ENCODE measurements at regions not wholly inside any gene's neighbourhood (a gene's known extent, or its start where the extent isn't known, plus 50 kb on each side); places are given as distances from the start of the nearest gene placed in this dataset.

DNA sequence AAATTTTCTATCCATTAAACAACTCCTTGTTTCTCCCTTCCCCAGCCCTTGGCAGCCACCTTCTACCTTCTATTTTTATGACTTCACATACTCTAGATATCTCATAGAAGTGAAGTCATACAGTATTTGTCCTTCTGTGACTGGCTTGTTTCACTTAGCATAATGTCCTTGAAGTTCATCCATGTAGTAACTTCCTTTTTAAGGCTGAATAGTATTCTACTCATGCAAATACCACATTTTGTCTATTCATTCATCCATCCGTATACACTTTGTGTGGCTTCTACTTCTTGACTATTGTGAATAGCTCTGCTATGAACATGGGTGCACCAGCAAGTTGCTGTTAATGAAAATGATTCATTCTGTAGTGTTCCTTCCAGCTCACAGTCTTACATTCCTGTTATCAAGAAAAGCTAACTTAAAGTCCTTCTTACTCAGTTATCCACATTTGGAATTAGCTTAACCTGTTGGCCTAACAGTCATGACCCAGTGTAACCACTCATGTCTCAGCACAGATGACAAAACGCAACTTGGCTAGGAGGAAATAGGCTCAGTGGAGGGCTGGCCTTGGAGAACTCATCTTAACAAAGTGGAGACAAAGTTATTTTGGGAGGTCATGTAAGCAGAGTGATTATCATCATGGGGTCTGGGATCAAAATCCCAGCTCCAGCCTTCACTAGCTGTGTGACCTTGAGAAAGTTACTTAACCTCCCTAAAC, 129.7 kb upstream of the MAP3K1 start:
- Histone ChIP-seq H3K4me3 (ENCODE audit: low read depth, low read length) (no peak overlapping the region), H3K9ac (ENCODE audit: low read length) (no peak overlapping the region)

DNA sequence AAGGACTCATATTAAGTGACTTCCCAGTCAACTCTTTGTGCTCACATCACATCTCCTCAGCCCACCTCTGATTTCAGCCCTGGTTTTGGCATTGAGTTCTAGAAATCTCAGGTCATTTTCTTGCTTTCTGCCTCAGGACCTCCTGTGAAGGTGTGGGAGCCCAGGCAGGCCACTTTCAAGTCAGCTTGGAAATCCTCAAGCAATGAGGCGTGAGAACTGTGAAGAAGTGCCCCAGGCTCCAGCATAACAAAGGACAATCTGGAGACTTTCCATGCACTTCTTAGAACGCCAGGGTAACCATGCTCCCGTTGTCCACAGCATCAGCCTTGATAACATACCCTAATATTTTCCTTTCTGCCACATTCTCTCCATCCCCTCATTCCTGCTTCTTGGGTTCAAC, 131.2 kb upstream of the MAP3K1 start:
- Histone ChIP-seq H3K36me3 (ENCODE audit: control insufficient read depth, insufficient read depth, low read length) (no peaks in the 10 kb centered on the region), H3K4me1 (ENCODE audit: control insufficient read depth, insufficient read depth, low read length) (0 out of 2 replicates have a peak, but pooled peaks cover 3% of the 10 kb centered on the region), H3K27ac (ENCODE audit: low read depth, low read length) (no peak overlapping the region), H3K9me3 (ENCODE audit: control insufficient read depth, insufficient read depth, low read depth, low read length) (0 out of 2 replicates have a peak, but pooled peaks cover 2% of the 10 kb centered on the region), H3K9ac (ENCODE audit: low read length) (no peak overlapping the region), H3K4me3 (ENCODE audit: low read depth, low read length) (no peak overlapping the region), H3K27me3 (ENCODE audit: control insufficient read depth, insufficient read depth, low read length) (no peaks in the 10 kb centered on the region)

More for the DNA sequence above, 129.7 kb upstream of the MAP3K1 start:
- Histone ChIP-seq H3K27me3 (ENCODE audit: control insufficient read depth, insufficient read depth, low read length) (no peaks in the 10 kb centered on the region), H3K27ac (ENCODE audit: low read depth, low read length) (no peak overlapping the region), H3K9me3 (ENCODE audit: control insufficient read depth, insufficient read depth, low read depth, low read length) (0 out of 2 replicates have a peak, but pooled peaks cover under 1% of the 10 kb centered on the region), H3K36me3 (ENCODE audit: control insufficient read depth, insufficient read depth, low read length) (no peaks in the 10 kb centered on the region), H3K4me1 (ENCODE audit: control insufficient read depth, insufficient read depth, low read length) (0 out of 2 replicates have a peak, but pooled peaks cover 3% of the 10 kb centered on the region)

DNA sequence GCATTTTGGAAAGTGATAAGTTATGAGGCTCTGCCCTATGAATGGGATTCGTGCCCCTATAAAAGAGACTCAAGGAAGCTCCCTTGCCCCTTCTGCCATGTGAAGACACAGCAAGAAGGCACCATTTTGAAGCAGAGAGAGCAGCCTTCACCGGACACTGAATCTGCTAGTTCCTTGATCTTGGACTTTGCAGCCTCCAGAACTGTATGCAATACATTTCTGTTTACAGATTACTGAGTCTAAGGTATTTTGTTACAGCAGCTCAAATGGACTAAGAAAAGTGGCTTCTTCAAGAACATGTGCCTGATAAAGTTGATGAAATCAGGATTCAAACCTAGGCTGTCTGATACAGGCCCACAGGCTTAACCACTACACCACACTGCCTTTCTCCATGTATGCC, 131.6 kb upstream of the MAP3K1 start:
- no peak overlapping the region for H3K9ac ChIP-seq (ENCODE audit: low read length)
- no peak overlapping the region for H3K4me3 ChIP-seq (ENCODE audit: low read depth, low read length)
- no peaks in the 10 kb centered on the region for H3K36me3 ChIP-seq (ENCODE audit: control insufficient read depth, insufficient read depth, low read length)
- H3K27ac ChIP-seq (ENCODE audit: low read depth, low read length): no peak overlapping the region
- 0 out of 2 replicates have a peak, but pooled peaks cover 3% of the 10 kb centered on the region for H3K4me1 ChIP-seq (ENCODE audit: control insufficient read depth, insufficient read depth, low read length)
- 0 out of 2 replicates have a peak, but pooled peaks cover 2% of the 10 kb centered on the region for H3K9me3 ChIP-seq (ENCODE audit: control insufficient read depth, insufficient read depth, low read depth, low read length)
- no peaks in the 10 kb centered on the region for H3K27me3 ChIP-seq (ENCODE audit: control insufficient read depth, insufficient read depth, low read length)

DNA sequence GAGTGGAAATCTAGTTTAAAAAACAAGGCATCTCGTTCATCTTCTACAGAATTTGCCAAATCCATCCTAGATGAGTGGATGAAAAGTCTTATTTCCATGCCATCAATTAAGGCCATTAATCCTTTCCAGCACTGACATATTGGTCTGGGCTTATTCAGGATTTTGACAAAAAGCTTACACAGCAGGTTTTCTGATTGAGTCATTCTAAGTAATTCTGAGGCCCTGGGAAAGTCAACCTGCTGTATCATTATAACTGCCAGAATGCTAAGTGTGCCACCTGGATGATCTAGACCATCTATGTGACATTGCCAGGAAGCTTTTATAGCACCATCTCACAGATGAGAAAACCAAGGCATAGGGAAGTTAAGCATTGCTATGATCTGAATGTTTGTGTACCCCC, 132.1 kb upstream of the MAP3K1 start:
- Histone ChIP-seq H3K27ac (ENCODE audit: low read depth, low read length) (no peak overlapping the region), H3K4me3 (ENCODE audit: low read depth, low read length) (no peak overlapping the region), H3K4me1 (ENCODE audit: control insufficient read depth, insufficient read depth, low read length) (0 out of 2 replicates have a peak, but pooled peaks cover 3% of the 10 kb centered on the region), H3K9ac (ENCODE audit: low read length) (no peak overlapping the region), H3K9me3 (ENCODE audit: control insufficient read depth, insufficient read depth, low read depth, low read length) (0 out of 2 replicates have a peak, but pooled peaks cover 2% of the 10 kb centered on the region), H3K27me3 (ENCODE audit: control insufficient read depth, insufficient read depth, low read length) (no peaks in the 10 kb centered on the region), H3K36me3 (ENCODE audit: control insufficient read depth, insufficient read depth, low read length) (no peaks in the 10 kb centered on the region)

DNA sequence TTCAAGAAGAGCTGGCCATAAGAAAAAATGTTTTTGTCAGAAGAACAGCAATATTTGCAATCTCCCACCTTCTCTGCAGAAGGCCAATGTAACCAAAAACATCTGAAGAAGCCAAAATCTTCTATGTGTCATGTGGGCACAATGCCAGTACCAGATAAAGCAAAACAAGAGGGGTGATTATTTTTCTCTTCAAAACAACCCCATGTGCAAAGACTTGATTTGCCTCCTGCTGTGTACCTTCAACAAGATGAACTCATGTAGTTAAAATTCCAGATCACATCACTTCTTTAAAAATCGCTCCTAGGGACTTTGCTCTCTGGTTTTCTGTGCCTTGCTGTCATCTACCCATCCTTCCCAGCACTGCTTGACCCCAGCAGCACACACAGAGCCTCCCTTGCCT, 134.0 kb upstream of the MAP3K1 start:
- H3K4me1 ChIP-seq (ENCODE audit: control insufficient read depth, insufficient read depth, low read length): 0 out of 2 replicates have a peak, but pooled peaks cover 3% of the 10 kb centered on the region
- H3K4me3 ChIP-seq (ENCODE audit: low read depth, low read length): no peak overlapping the region
- H3K9me3 ChIP-seq (ENCODE audit: control insufficient read depth, insufficient read depth, low read depth, low read length): 0 out of 2 replicates have a peak, but pooled peaks cover 2% of the 10 kb centered on the region
- no peaks in the 10 kb centered on the region for H3K36me3 ChIP-seq (ENCODE audit: control insufficient read depth, insufficient read depth, low read length)
- H3K9ac ChIP-seq (ENCODE audit: low read length): no peak overlapping the region
- no peaks in the 10 kb centered on the region for H3K27me3 ChIP-seq (ENCODE audit: control insufficient read depth, insufficient read depth, low read length)
- H3K27ac ChIP-seq (ENCODE audit: low read depth, low read length): no peak overlapping the region

DNA sequence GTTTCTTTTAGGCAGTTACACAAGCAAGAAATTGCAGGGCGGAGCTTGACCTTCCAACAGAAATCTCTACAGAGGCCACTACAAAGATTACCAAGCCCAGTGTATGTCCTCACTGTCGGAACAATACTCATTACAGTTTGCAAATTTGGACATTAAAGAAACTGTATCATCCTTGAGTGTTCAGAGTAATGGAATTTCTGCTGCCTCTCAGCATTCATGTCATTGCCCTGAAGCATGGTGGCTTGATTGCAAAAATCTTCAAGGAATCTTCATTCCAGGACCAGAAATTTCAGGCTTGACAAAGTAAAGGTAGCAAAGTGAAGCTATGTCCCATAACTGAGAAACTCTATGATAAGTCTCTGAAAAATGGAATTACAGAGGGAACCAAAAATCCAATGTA, 134.6 kb upstream of the MAP3K1 start:
- 0 out of 2 replicates have a peak, but pooled peaks cover 2% of the 10 kb centered on the region for H3K9me3 ChIP-seq (ENCODE audit: control insufficient read depth, insufficient read depth, low read depth, low read length)
- H3K36me3 ChIP-seq (ENCODE audit: control insufficient read depth, insufficient read depth, low read length): no peaks in the 10 kb centered on the region
- no peak overlapping the region for H3K4me3 ChIP-seq (ENCODE audit: low read depth, low read length)
- no peaks in the 10 kb centered on the region for H3K27me3 ChIP-seq (ENCODE audit: control insufficient read depth, insufficient read depth, low read length)
- H3K4me1 ChIP-seq (ENCODE audit: control insufficient read depth, insufficient read depth, low read length): no peaks in the 10 kb centered on the region
- H3K9ac ChIP-seq (ENCODE audit: low read length): no peak overlapping the region
- H3K27ac ChIP-seq (ENCODE audit: low read depth, low read length): no peak overlapping the region

DNA sequence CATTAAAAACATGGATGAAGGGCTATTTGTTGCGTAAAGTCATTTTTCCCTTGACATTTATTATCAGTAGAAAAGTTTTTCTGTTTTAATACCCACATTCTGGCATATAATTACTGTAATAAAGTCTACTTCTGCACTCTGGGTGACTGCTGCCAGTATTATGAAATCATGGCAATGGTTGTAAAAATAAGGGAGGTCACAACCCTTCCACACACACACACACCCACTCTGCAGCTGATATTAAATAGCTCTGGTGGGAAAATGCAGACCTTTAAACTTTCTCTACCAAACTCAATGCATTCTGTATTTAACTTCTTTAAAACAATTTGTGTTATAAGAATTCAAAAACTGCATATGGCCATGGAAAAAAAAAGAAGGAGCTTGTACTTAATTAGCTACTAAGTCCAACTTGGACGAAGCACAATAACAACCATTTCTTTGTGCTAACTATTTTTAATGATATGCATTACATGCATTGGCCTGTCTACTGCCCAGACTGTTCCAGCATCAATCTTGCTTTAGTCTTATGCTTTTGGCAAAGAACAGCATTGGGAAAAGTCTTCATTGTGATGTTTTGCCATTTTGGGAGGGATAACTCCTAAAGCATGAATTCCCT, 137.6 kb upstream of the MAP3K1 start:
- H3K4me1 ChIP-seq (ENCODE audit: control insufficient read depth, insufficient read depth, low read length): no peaks in the 10 kb centered on the region
- H3K9me3 ChIP-seq (ENCODE audit: control insufficient read depth, insufficient read depth, low read depth, low read length): 0 out of 2 replicates have a peak, but pooled peaks cover 2% of the 10 kb centered on the region
- no peak overlapping the region for H3K27ac ChIP-seq (ENCODE audit: low read depth, low read length)
- H3K27me3 ChIP-seq (ENCODE audit: control insufficient read depth, insufficient read depth, low read length): peaks cover 1% of the 10 kb centered on the region; the same call in 1 of the 2 replicates
- no peaks in the 10 kb centered on the region for H3K36me3 ChIP-seq (ENCODE audit: control insufficient read depth, insufficient read depth, low read length)
- H3K4me3 ChIP-seq (ENCODE audit: low read depth, low read length): no peak overlapping the region
- no peak overlapping the region for H3K9ac ChIP-seq (ENCODE audit: low read length)

DNA sequence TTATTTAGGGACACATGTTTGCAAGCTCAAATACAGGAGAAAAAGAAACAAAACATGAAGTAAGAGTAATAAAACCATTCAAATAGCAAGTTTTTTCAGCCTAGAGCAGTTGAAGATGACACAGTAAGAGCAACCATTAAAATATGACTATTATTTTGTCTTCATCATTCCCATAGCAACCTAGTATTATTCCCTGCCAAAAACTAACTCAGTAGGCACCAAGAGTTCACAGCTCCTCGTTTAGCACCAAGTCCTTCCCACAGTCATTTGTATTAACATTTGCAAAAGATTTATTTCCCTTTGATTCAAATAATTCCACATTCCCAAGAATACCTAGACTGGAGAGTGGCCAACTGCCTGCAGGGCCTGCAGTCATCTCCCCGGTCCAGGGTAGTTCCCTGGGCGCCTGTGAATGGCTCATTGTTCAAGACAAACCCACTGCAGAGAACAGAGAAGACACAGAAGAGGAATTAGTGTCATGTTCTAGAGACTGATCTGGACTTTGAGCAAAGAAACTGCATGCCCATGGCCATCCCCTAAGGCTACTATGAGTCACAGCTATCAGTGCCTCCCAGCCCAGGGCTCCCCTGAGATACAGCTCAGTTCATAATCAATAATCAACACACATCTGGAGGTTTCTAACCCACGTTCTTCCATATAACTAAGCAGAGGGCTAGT, 139.1 kb upstream of the MAP3K1 start:
- Histone ChIP-seq H3K4me3 (ENCODE audit: low read depth, low read length) (no peak overlapping the region), H3K36me3 (ENCODE audit: control insufficient read depth, insufficient read depth, low read length) (no peaks in the 10 kb centered on the region), H3K4me1 (ENCODE audit: control insufficient read depth, insufficient read depth, low read length) (peaks cover 11% of the 10 kb centered on the region), H3K27me3 (ENCODE audit: control insufficient read depth, insufficient read depth, low read length) (peaks cover 3% of the 10 kb centered on the region; the same call in 1 of the 2 replicates), H3K9ac (ENCODE audit: low read length) (no peak overlapping the region), H3K9me3 (ENCODE audit: control insufficient read depth, insufficient read depth, low read depth, low read length) (0 out of 2 replicates have a peak, but pooled peaks cover 2% of the 10 kb centered on the region), H3K27ac (ENCODE audit: low read depth, low read length) (no peak overlapping the region)

DNA sequence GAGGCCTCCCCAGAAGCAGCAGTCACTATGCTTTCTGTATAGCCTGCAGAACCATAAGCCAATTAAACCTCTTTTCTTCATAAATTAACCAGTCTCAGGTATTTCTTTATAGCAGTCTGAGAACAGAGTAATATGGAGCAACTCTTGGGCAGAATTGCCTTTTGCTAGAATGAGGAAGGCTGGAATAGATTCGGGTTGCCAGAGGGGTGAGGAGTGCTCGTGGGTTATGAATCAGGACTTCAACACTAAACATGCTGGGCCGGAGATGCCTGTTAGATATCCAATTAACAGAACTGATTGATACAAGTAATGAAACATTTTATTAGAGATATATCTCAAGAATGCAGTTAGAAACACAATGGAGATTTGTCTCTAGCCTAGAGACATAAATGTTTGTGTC, 140.9 kb upstream of the MAP3K1 start:
- Histone ChIP-seq H3K9me3 (ENCODE audit: control insufficient read depth, insufficient read depth, low read depth, low read length) (no peaks in the 10 kb centered on the region), H3K4me1 (ENCODE audit: control insufficient read depth, insufficient read depth, low read length) (peaks cover 26% of the 10 kb centered on the region), H3K9ac (ENCODE audit: low read length) (no peak overlapping the region), H3K36me3 (ENCODE audit: control insufficient read depth, insufficient read depth, low read length) (no peaks in the 10 kb centered on the region), H3K4me3 (ENCODE audit: low read depth, low read length) (no peak overlapping the region), H3K27me3 (ENCODE audit: control insufficient read depth, insufficient read depth, low read length) (peaks cover 3% of the 10 kb centered on the region; the same call in 1 of the 2 replicates), H3K27ac (ENCODE audit: low read depth, low read length) (no peak overlapping the region)

DNA sequence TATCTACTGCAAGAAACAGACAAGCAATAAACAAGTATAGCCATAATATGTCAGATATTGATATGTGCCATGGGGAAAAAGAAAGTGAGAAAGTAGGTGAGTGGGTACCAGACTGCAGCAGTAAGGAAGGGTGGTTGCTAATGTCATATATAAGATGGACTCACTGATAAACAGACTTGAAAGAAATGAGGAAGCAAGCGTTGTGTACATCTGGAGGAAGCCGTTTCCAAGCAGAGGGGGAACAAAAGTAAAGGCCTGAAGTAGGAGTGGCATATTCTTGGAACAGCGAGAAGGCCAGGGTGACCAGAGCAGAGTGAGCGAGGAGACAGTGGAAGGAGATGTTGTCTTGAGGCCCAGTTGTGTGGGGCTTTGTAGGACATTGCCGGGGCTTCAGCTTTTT, 142.2 kb upstream of the MAP3K1 start:
- Histone ChIP-seq H3K9ac (ENCODE audit: low read length) (no peak overlapping the region), H3K27me3 (ENCODE audit: control insufficient read depth, insufficient read depth, low read length) (peaks cover 3% of the 10 kb centered on the region; the same call in 1 of the 2 replicates), H3K36me3 (ENCODE audit: control insufficient read depth, insufficient read depth, low read length) (no peaks in the 10 kb centered on the region), H3K27ac (ENCODE audit: low read depth, low read length) (no peak overlapping the region), H3K4me3 (ENCODE audit: low read depth, low read length) (no peak overlapping the region), H3K4me1 (ENCODE audit: control insufficient read depth, insufficient read depth, low read length) (peaks cover 32% of the 10 kb centered on the region), H3K9me3 (ENCODE audit: control insufficient read depth, insufficient read depth, low read depth, low read length) (no peaks in the 10 kb centered on the region)

DNA sequence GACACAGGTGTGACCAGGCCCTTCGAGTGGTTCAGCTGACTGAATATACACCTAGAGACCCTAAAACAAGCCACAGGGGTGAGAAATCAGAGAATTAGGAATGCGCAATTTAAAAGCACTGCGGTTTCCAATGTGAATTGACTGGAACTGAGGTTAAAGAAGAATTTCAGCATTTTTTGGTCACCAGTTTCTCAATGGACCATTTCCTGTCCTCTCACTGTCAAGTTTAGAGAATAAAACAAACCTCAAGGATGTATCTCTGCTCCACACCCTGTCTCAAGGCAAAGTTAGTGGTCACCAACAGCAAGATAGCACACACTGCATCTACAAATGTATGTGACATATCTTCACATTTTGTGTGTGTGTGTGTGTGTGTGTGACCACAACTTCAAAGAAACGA, 143.8 kb upstream of the MAP3K1 start:
- Histone ChIP-seq H3K4me3 (ENCODE audit: low read depth, low read length) (no peak overlapping the region), H3K36me3 (ENCODE audit: control insufficient read depth, insufficient read depth, low read length) (no peaks in the 10 kb centered on the region), H3K9me3 (ENCODE audit: control insufficient read depth, insufficient read depth, low read depth, low read length) (no peaks in the 10 kb centered on the region), H3K9ac (ENCODE audit: low read length) (no peak overlapping the region), H3K27me3 (ENCODE audit: control insufficient read depth, insufficient read depth, low read length) (peaks cover 3% of the 10 kb centered on the region; the same call in 1 of the 2 replicates), H3K4me1 (ENCODE audit: control insufficient read depth, insufficient read depth, low read length) (peaks cover 32% of the 10 kb centered on the region), H3K27ac (ENCODE audit: low read depth, low read length) (no peak overlapping the region)
